Neuronal stem cell (in vitro differentiated cells): ENCODE measurements at regions not wholly inside any gene's neighbourhood (a gene's known extent, or its start where the extent isn't known, plus 50 kb on each side); places are given as distances from the start of the nearest gene placed in this dataset.
"Not testable (repeated sequence)": the region's sequence is repeated elsewhere in the genome, so short reads cannot be mapped to it uniquely, and the experiment has no call there.

Experiments
- DNase-seq: peaks from one replicate; pipeline ENCODE4 v3.0.0-alpha.2; 2013; ENCODE audit warnings: low spot score
- H2AFZ ChIP-seq: one replicate; pipeline ENCODE4 v1.6.1; 2013; ENCODE audit warnings: mild to moderate bottlenecking, low read length, inconsistent platforms
- H2AK5ac ChIP-seq: 2 replicates; pipeline ENCODE4 v1.6.1; 2013; ENCODE audit warnings: low read depth, mild to moderate bottlenecking, inconsistent platforms, low read length, moderate library complexity, mixed read lengths
- H2BK120ac ChIP-seq: 2 replicates; pipeline ENCODE4 v1.6.1; 2013; ENCODE audit warnings: low read depth, mild to moderate bottlenecking, inconsistent platforms, low read length, moderate library complexity, mixed read lengths
- H2BK12ac ChIP-seq: one replicate; pipeline ENCODE4 v1.6.1; 2013; ENCODE audit warnings: low read length, inconsistent platforms
- H2BK15ac ChIP-seq: 2 replicates; pipeline ENCODE4 v1.6.1; 2013; ENCODE audit warnings: mild to moderate bottlenecking, low read length, inconsistent platforms, mixed read lengths
- H2BK5ac ChIP-seq: one replicate; pipeline ENCODE4 v1.6.1; 2013; ENCODE audit warnings: inconsistent platforms, mild to moderate bottlenecking, low read length, moderate library complexity
- H3K14ac ChIP-seq: one replicate; pipeline ENCODE4 v1.6.1; 2013; ENCODE audit warnings: low read length, inconsistent platforms
- H3K18ac ChIP-seq: 2 replicates; pipeline ENCODE4 v1.6.1; 2013; ENCODE audit warnings: low read length, inconsistent platforms
- H3K23ac ChIP-seq: 2 replicates; pipeline ENCODE4 v1.6.1; 2013; ENCODE audit warnings: low read depth, mild to moderate bottlenecking, mixed read lengths, low read length, inconsistent platforms; ENCODE audit not compliant: poor library complexity
- H3K27ac ChIP-seq: replicated peaks from 3 replicates; pipeline ENCODE4 v1.5.1; 2013; ENCODE audit warnings: low read length, inconsistent platforms
- H3K27me3 ChIP-seq, 3 experiments: 2 replicates each; pipeline ENCODE4 v1.6.1; 2013; ENCODE audit warnings: low read length in 3 of 3, mild to moderate bottlenecking in 2 of 3, inconsistent platforms in 1 of 3, low read depth in 1 of 3, mixed read lengths in 1 of 3, moderate library complexity in 1 of 3; ENCODE audit not compliant: control insufficient read depth in 3 of 3, insufficient read depth in 3 of 3
- H3K36me3 ChIP-seq, 2 donors: replicated peaks in 1 of 2; 2 replicates each; pipeline ENCODE4 v1.6.1; 2013; ENCODE audit warnings: low read length in 2 of 2; ENCODE audit not compliant: control insufficient read depth in 2 of 2, insufficient read depth in 2 of 2
- H3K4ac ChIP-seq: 2 replicates; pipeline ENCODE4 v1.6.1; 2013; ENCODE audit warnings: inconsistent platforms, mild to moderate bottlenecking, low read length, moderate library complexity
- H3K4me1 ChIP-seq, 2 donors: 1 replicate in 1 of 2; 2 replicates in 1 of 2; pipeline ENCODE4 v1.6.1; 2013; ENCODE audit warnings: low read length in 2 of 2, low read depth in 1 of 2; ENCODE audit not compliant: control insufficient read depth in 2 of 2, insufficient read depth in 1 of 2
- H3K4me2 ChIP-seq: one replicate; pipeline ENCODE4 v1.6.1; 2013; ENCODE audit warnings: mild to moderate bottlenecking, low read length, inconsistent platforms; ENCODE audit not compliant: insufficient read depth, poor library complexity, severe bottlenecking
- H3K4me3 ChIP-seq, 2 donors: 2 replicates each; pipeline ENCODE4 v1.5.1; 2013; ENCODE audit warnings: low read length in 2 of 2, mild to moderate bottlenecking in 2 of 2, inconsistent platforms in 1 of 2, moderate library complexity in 1 of 2
- H3K79me1 ChIP-seq: one replicate; pipeline ENCODE4 v1.6.1; 2013; ENCODE audit warnings: low read depth, mild to moderate bottlenecking, inconsistent platforms, low read length, moderate library complexity
- H3K9ac ChIP-seq: one replicate; pipeline ENCODE4 v1.6.1; 2013; ENCODE audit warnings: mild to moderate bottlenecking, low read depth, low read length, inconsistent platforms; ENCODE audit not compliant: poor library complexity
- H3K9me3 ChIP-seq, 2 donors: replicated peaks in 1 of 2; 2 replicates each; pipeline versions ENCODE3 to v1.6.1; 2013; ENCODE audit warnings: low read length in 2 of 2, mild to moderate bottlenecking in 2 of 2, inconsistent platforms in 1 of 2, low read depth in 1 of 2, mixed read lengths in 1 of 2, moderate library complexity in 1 of 2; ENCODE audit not compliant: control insufficient read depth in 2 of 2, insufficient read depth in 1 of 2
- H4K8ac ChIP-seq: one replicate; pipeline ENCODE4 v1.6.1; 2013; ENCODE audit warnings: low read depth, mild to moderate bottlenecking, inconsistent platforms, low read length, moderate library complexity
- H4K91ac ChIP-seq: one replicate; pipeline ENCODE4 v1.6.1; 2013; ENCODE audit warnings: low read length, low read depth, mild to moderate bottlenecking, inconsistent platforms; ENCODE audit not compliant: poor library complexity
- WGBS, 2 donors: extraction: QIAGEN DNeasy Blood & Tissue Kit; methylation state at CpG; one replicate each; pipeline ENCODE4 v1.1.7; 2013; ENCODE audit warnings: missing lambda C conversion rate in 2 of 2, mixed read lengths in 1 of 2; ENCODE audit not compliant: insufficient read length in 2 of 2, insufficient replicate concordance in 1 of 2; ENCODE audit errors: extremely low coverage in 2 of 2; 5-methylcytosine and 5-hydroxymethylcytosine counted together

- H2AK5ac ChIP-seq, H3K4me2 ChIP-seq, H3K4ac ChIP-seq, H3K27me3 ChIP-seq, H2BK5ac ChIP-seq, H2AFZ ChIP-seq, H3K4me3 ChIP-seq, H3K23ac ChIP-seq, H3K27ac ChIP-seq, H3K9ac ChIP-seq, H3K9me3 ChIP-seq, H4K91ac ChIP-seq, H2BK120ac ChIP-seq, H3K79me1 ChIP-seq, H2BK15ac ChIP-seq, H4K8ac ChIP-seq, H3K14ac ChIP-seq, H3K4me1 ChIP-seq, DNase-seq, H2BK12ac ChIP-seq, H3K36me3 ChIP-seq, H3K18ac ChIP-seq: not testable (repeated sequence)
- no CpG with 5 or more reads among the region's 23 CpGs for WGBS, 2 donors
Measured at GRCh38 chr17:22551695-22552415, 859.5 kb downstream of the KCNJ18 start.

GRCh38 chr17:22569459-22570143 is 877.3 kb downstream of the KCNJ18 start:
- no peak overlapping the region for H4K8ac ChIP-seq
- H3K4me2 ChIP-seq = no peak overlapping the region
- H2BK15ac ChIP-seq = no peak overlapping the region
- no peak overlapping the region for H3K4me3 ChIP-seq
- no peak overlapping the region for H3K18ac ChIP-seq
- no CpG with 5 or more reads among the region's 21 CpGs for WGBS, 2 donors
- peak overlapping the region; percentile 3 for H2AFZ ChIP-seq
- peaks cover 0 to 13% of the 10 kb centered on the region in 2 donors for H3K9me3 ChIP-seq
- H2BK12ac ChIP-seq = no peak overlapping the region
- no peak overlapping the region for H2AK5ac ChIP-seq
- H2BK120ac ChIP-seq = no peak overlapping the region
- H3K9ac ChIP-seq = no peak overlapping the region
- H3K4ac ChIP-seq = no peak overlapping the region
- no peaks in the 10 kb centered on the region for H3K79me1 ChIP-seq
- H3K27ac ChIP-seq = no peak overlapping the region
- no peaks in the 10 kb centered on the region for H3K36me3 ChIP-seq
- H3K14ac ChIP-seq = no peak overlapping the region
- H3K27me3 ChIP-seq = no peaks in the 10 kb centered on the region
- DNase-seq = no peak
- no peak overlapping the region for H4K91ac ChIP-seq
- H2BK5ac ChIP-seq = no peak overlapping the region
- H3K4me1 ChIP-seq = no peaks in the 10 kb centered on the region
- no peak overlapping the region for H3K23ac ChIP-seq

- Histone ChIP-seq H4K8ac (no peak overlapping the region), H3K4me3 (no peak overlapping the region), H3K18ac (no peak overlapping the region), H2BK12ac (no peak overlapping the region), H2AK5ac (no peak overlapping the region), H3K4ac (no peak overlapping the region), H4K91ac (no peak overlapping the region), H3K4me2 (no peak overlapping the region), H2BK120ac (no peak overlapping the region), H3K9ac (no peak overlapping the region), H3K23ac (no peak overlapping the region), H3K9me3 (peaks cover 0 to 13% of the 10 kb centered on the region in 2 donors), H3K79me1 (no peaks in the 10 kb centered on the region), H2BK15ac (no peak overlapping the region), H3K27ac (no peak overlapping the region), H3K14ac (no peak overlapping the region), H2AFZ (peak overlapping the region; percentile 3), H2BK5ac (no peak overlapping the region), H3K4me1 (no peaks in the 10 kb centered on the region), H3K36me3 (no peaks in the 10 kb centered on the region), H3K27me3 (no peaks in the 10 kb centered on the region)
- DNase-seq = no peak
- WGBS, 2 donors = no CpG with 5 or more reads among the region's 17 CpGs
Measured at GRCh38 chr17:22570144-22570845, 878.0 kb downstream of the KCNJ18 start.

GRCh38 chr17:22599322-22599721 is 907.0 kb downstream of the KCNJ18 start:
- no peak overlapping the region for H4K8ac ChIP-seq
- H3K27ac ChIP-seq = no peak overlapping the region
- H4K91ac ChIP-seq = no peak overlapping the region
- H2BK15ac ChIP-seq = no peak overlapping the region
- H2BK5ac ChIP-seq = no peak overlapping the region
- H2AK5ac ChIP-seq = no peak overlapping the region
- no peak for DNase-seq
- H3K23ac ChIP-seq = no peak overlapping the region
- no peaks in the 10 kb centered on the region for H3K79me1 ChIP-seq
- H3K4me3 ChIP-seq = no peak overlapping the region
- no peak overlapping the region for H3K9ac ChIP-seq
- H3K27me3 ChIP-seq = no peaks in the 10 kb centered on the region
- H3K18ac ChIP-seq = no peak overlapping the region
- H2BK120ac ChIP-seq = no peak overlapping the region
- no peak overlapping the region for H3K14ac ChIP-seq
- H3K36me3 ChIP-seq = no peaks in the 10 kb centered on the region
- H3K4me2 ChIP-seq = no peak overlapping the region
- no peak overlapping the region for H3K4ac ChIP-seq
- H2AFZ ChIP-seq = no peak overlapping the region
- H2BK12ac ChIP-seq = no peak overlapping the region
- no peaks in the 10 kb centered on the region for H3K4me1 ChIP-seq
- WGBS, 2 donors = no CpG with 5 or more reads among the region's 3 CpGs
- H3K9me3 ChIP-seq = peaks cover 0 to 2% of the 10 kb centered on the region in 2 donors
